ENCODE measurements at regions not wholly inside any gene's neighbourhood (a gene's known extent, or its start where the extent isn't known, plus 50 kb on each side); places are given as distances from the start of the nearest gene placed in this dataset.

- DNase-seq (ENCODE audit: low spot score) = no peak
Measured at GRCh38 chrX:120697053-120697452, 67.2 kb upstream of the C1GALT1C1 start.

DNA sequence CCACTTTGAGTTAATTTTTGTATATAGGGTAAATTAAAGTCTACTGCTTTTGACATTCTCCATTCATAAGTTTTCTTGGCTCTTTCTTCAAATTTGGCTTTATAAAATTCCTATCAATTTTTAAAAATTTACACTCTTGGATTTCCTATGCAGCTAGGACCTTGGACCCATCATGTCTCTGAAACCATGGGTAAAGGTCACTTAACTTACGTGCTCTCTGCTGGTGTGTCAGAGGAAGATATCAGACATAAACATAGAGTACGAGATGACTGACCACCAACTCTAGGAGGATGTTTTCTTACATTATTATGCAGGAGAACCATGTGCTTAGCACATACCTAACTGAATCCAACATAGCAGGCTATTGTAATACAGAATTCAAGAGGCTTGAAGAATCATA, 62.5 kb upstream of the C1GALT1C1 start:
- DNase-seq (ENCODE audit: low spot score) = no peak

- DNase-seq (ENCODE audit: low spot score) = no peak
Measured at GRCh38 chrX:120690941-120691340, 61.1 kb upstream of the C1GALT1C1 start.

- DNase-seq (ENCODE audit: low spot score) = no peak
Measured at GRCh38 chrX:120690344-120690743, 60.5 kb upstream of the C1GALT1C1 start.

- DNase-seq (ENCODE audit: low spot score) = no peak
Measured at GRCh38 chrX:120680090-120680489, 50.2 kb upstream of the C1GALT1C1 start.

Measured in AG08395 (cell line).